ENCODE measurements at regions not wholly inside any gene's neighbourhood (a gene's known extent, or its start where the extent isn't known, plus 50 kb on each side); places are given as distances from the start of the nearest gene placed in this dataset.

DNA sequence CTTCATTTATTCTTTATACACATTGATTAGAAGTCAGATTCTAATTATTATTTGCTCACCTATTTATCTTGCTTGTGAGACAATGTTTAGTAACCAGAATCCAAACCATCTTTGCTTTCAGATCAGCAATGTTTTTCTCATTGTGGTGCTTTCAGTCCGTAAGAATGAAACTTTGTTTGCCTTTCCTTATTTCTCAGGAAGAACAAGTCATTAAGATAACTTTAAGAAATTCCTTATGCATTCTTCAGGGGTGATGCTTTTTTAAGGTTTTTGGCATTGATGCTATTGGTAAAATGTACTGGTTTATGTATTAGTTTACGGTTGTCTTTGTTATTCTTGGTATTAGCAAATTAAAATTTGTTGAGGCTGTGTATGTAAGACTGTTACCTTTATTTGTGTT, 120.8 kb upstream of the POU1F1 start:
- no peak overlapping the region for H3K4me3 ChIP-seq (ENCODE audit: low read depth, low read length)
- TF ChIP-seq, protein P1, sequence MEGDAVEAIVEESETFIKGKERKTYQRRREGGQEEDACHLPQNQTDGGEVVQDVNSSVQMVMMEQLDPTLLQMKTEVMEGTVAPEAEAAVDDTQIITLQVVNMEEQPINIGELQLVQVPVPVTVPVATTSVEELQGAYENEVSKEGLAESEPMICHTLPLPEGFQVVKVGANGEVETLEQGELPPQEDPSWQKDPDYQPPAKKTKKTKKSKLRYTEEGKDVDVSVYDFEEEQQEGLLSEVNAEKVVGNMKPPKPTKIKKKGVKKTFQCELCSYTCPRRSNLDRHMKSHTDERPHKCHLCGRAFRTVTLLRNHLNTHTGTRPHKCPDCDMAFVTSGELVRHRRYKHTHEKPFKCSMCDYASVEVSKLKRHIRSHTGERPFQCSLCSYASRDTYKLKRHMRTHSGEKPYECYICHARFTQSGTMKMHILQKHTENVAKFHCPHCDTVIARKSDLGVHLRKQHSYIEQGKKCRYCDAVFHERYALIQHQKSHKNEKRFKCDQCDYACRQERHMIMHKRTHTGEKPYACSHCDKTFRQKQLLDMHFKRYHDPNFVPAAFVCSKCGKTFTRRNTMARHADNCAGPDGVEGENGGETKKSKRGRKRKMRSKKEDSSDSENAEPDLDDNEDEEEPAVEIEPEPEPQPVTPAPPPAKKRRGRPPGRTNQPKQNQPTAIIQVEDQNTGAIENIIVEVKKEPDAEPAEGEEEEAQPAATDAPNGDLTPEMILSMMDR (conservative IDR thresholded peaks at IDR 0.05; ENCODE audit: low read depth, low read length) = no peak
- no peak for DNase-seq (ENCODE audit: low read depth)

DNA sequence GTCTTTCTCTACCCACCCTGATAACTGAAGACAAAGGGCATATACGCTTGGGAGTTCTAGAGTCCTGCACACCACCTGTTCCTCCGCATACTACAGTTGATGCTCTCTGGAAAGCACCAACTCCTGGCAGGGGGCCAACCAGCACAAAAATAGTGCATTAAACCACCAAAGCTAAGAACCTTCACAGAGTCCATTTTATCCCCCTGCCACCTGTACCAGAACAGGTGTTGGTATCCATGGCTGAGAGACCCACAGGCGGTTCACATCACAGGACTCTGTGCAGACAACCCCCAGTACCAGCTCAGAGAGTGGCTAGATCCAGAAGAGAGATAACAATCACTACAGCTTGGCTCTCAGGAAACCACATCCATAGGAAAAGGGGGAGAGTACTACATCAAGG, 114.4 kb upstream of the POU1F1 start:
- no peak for DNase-seq (ENCODE audit: low read depth)
- TF ChIP-seq, protein P1 (conservative IDR thresholded peaks at IDR 0.05; ENCODE audit: low read depth, low read length) = no peak
- no peak overlapping the region for H3K4me3 ChIP-seq (ENCODE audit: low read depth, low read length)

DNA sequence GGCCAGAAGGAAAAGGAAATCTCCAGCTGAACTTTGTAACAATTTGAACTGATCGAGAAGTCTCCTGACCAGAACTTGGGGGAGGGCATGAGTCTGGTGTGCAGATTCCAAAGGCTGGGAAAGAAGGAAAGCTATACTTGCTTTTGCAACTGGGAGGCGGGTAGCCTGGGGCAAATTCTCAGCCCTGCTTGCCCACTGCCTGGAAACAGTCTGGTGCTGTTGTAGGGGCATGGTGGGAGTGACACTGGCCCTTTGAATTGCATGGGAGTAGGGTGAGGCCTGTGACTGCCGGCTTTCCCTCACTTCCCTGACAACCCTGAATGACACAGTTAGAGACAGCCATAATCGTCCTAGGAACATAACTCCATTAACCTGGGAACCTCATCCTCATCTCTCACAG, 114.0 kb upstream of the POU1F1 start:
- no peak overlapping the region for H3K4me3 ChIP-seq (ENCODE audit: low read depth, low read length)
- TF ChIP-seq, protein P1 (conservative IDR thresholded peaks at IDR 0.05; ENCODE audit: low read depth, low read length) = no peak
- no peak for DNase-seq (ENCODE audit: low read depth)

DNA sequence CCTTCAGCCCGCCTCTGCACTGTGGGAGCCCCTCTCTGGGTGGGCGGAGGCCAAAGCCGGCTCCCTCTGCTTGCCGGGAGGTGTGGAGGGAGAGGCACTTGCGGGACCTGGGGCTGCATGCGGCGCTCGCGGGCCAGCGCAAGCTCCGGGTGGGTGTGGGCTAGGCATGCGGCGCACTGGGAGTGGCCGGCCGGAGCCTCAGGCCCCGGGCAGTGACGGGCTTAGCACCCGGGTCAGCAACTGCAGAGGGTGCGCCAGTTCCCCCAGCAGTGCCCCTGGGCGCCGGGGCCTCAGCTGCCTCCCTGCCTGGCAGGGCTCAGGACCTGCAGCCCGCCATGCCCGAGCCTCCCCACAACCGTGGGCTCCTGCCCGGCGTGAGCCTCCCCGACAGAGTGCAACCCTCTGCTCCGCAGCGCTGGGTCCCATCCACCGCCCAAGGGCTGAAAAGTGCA, 98.9 kb upstream of the POU1F1 start:
- TF ChIP-seq, protein P1 (conservative IDR thresholded peaks at IDR 0.05; ENCODE audit: low read depth, low read length) = no peak
- no peak for DNase-seq (ENCODE audit: low read depth)
- no peak overlapping the region for H3K4me3 ChIP-seq (ENCODE audit: low read depth, low read length)

DNA sequence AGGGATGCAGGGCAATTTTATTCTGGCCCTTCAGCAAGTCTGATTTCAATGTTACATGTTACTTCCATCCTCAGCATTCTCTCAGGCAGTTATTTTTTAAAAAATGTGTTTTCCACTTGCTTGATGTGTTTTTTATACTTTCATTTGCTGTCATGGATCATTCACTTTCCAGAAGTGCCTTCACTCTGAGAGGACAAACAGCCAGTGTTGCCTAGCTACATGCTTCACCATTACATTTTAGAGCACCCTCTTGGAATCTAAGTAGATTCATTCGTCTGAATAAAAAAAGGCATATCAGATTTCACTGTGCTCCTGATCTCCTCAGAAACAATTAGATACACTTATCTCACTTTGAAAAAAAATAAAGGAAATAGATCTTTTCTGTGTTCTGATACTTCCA, 93.6 kb upstream of the POU1F1 start:
- no peak for DNase-seq (ENCODE audit: low read depth)
- TF ChIP-seq, protein P1 (conservative IDR thresholded peaks at IDR 0.05; ENCODE audit: low read depth, low read length) = no peak
- no peak overlapping the region for H3K4me3 ChIP-seq (ENCODE audit: low read depth, low read length)

DNA sequence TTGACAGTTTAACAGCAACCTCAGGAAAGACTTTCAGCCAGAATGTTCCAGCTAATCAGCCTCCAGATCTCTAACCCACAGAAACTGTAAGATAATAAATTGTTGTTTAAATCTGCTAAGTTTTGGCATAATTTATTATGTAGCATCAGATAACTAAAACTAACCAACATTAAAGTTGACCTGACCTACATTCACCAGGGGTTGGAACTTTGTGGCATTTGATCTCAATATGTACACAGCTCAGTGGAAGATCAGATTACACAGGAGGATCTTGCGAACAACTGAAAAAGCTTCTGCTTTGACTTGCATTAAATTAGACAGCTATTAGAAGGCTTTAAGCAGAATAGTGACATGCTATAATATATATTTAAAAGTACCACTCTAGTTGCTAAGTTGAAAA, 91.4 kb upstream of the POU1F1 start:
- no peak for DNase-seq (ENCODE audit: low read depth)
- TF ChIP-seq, protein P1 (conservative IDR thresholded peaks at IDR 0.05; ENCODE audit: low read depth, low read length) = no peak
- no peak overlapping the region for H3K4me3 ChIP-seq (ENCODE audit: low read depth, low read length)

DNA sequence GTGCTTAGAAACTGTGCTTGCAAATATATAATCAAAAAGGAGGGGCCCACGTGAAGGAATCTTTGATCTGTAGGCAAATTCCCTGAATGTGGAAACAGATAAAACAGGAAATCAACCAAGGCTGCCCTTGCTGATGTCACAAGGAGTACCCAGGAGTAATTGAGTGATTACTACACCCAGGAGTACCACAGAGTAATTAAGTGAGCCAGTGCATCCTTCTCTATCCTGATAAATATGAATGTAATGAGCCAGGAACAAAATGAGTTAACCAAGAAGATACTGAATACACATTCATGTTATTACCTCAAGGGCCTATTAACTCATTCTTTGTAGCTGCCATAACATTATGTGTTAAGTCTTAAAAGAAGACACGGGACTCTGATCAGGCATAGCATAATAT, 87.3 kb upstream of the POU1F1 start:
- H3K4me3 ChIP-seq (ENCODE audit: low read depth, low read length) = no peak overlapping the region
- TF ChIP-seq, protein P1 (conservative IDR thresholded peaks at IDR 0.05; ENCODE audit: low read depth, low read length) = no peak
- DNase-seq (ENCODE audit: low read depth) = no peak

All from epithelial cell of proximal tubule (primary cell).